ENCODE measurements at regions not wholly inside any gene's neighbourhood (a gene's known extent, or its start where the extent isn't known, plus 50 kb on each side); places are given as distances from the start of the nearest gene placed in this dataset.
"Not testable (repeated sequence)": the region's sequence is repeated elsewhere in the genome, so short reads cannot be mapped to it uniquely, and the experiment has no call there.

DNA sequence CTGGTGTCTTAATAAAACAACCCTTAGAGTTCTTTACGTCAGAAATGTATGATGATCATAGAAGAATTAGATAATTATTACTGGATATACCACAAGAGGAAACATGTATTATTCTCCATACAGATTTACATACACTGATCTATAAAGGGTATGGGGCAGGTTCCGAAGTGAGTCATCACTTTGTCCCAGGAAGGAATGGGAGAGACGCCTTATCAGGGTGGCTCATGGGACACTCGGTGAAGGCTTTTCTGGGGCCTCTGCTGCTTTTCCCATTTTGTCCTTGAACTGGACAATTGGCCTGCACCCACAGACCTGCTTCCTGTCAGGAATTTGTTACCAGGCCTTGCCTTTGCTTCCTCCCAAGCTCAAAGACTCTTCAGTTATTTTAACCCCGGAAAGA, 233.8 kb upstream of the RUNX1 start:
- no peak for DNase-seq (ENCODE audit: low read depth in 2 of 3, low spot score in 2 of 3)

DNA sequence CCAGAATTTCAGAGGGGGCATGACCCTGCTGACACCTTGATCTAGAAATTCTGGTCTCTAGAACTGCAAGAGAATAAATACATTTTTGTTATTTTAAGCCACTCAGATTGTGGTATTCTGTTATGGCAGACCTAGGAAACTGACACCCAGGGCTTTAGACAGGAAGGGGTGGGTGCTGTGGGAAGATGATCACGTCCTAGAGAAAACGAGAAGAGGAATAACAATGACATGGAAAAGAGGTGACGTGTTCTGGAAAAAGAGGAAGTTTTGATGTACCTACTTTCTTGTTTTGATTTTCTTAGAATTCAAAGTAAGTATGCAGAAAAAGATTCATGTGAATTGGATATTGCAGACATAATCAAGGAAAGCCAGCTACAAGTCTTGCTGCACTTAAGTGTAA, 232.9 kb upstream of the RUNX1 start:
- no peak for DNase-seq (ENCODE audit: low read depth in 2 of 3, low spot score in 2 of 3)

DNA sequence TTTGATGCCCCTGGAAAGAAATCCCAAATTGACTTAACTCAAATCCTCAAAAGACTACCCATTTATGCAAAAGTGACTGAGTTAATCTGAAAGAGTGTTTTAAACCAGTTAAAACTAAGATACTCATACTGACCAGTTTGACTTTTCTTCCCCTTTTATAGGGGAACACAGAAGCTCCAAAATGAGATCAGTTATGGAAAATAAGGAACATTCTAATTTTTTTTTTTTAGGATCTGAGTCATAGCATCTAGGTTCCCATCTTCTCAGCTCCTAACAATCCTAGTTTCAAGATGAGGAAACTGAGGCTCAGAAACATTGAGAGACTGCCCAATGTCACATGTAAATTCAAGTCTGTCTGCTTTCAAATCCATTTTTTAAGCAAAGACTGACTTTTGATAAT, 231.1 kb upstream of the RUNX1 start:
- no peak for DNase-seq (ENCODE audit: low read depth in 2 of 3, low spot score in 2 of 3)

DNA sequence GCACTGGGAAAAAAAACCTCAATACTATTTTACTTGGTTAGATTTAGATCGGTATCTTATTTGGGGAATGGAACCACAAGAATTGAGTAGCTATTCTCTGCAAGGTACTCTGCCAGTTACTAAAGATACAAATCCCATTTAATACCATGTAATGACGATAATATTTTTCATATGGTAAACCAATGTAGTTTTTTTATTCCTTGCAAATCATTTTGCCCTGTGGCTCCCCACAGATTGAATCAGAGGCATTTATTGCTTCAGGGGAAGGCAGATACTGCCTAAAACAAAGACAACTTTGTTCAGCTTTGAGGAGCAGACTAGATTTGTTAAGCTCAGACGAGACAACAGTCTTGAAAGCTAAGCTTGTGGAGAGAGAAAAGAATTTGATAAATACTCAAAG, 226.7 kb upstream of the RUNX1 start:
- DNase-seq (ENCODE audit: low read depth in 2 of 3, low spot score in 2 of 3): no peak

DNA sequence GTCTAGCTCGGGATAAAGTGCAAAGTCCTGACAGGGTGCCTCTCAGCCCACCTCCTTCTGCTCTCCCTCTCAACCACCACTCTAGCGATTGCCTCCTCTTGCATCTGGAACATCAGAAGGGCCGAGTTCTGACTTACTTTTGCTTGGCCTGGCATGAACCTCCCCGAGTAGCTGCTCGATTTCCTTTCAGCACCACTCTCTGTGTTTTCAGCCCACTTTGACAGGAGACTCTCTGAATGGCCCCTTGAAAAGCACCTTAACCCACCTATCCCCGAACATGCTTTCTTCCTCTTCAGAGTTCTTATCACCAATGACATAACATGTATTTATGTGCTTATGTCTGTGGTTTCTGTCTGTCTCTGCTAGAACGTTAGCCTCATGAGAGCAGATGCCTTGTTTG, 225.8 kb upstream of the RUNX1 start:
- DNase-seq (ENCODE audit: low read depth in 2 of 3, low spot score in 2 of 3): no peak

DNA sequence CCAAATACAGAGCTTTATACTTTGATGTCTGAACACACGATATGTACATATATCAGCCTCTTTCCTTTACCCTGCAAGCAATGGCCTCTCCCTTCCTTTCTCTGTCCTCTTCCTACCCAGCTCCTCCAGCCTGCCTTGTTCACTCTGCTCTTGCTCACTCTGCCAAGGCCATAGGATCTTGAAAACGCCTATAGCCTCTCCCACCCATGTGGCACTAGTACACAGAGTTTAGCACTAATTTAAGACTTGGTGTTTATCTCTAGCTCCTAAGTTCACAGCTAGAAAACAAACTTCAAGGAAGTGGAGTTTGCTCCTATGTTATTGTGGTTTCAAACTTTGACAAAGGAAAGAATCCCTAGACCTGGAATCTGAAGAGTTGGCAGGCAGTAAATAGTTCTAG, 225.0 kb upstream of the RUNX1 start:
- no peak for DNase-seq (ENCODE audit: low read depth in 2 of 3, low spot score in 2 of 3)

DNA sequence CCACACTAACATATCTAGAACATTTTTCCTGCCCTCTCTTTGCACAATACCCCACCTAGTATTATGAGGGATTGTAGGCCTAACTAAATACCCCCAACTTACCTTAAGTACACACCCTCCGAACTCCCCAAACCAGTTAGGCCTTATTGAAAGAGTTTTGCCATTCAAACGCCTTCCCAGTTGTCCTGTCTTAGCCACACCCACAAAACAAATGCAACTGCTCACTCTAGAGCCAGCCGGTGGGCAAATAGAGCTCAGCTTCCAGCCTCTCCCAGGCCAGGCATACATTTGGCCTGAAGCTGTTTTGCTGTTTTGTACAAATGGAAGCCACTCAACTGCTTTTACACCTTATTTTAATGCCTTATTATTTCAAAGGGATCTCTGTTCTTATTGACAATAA, 224.2 kb upstream of the RUNX1 start:
- no peak for DNase-seq (ENCODE audit: low read depth in 2 of 3, low spot score in 2 of 3)

DNA sequence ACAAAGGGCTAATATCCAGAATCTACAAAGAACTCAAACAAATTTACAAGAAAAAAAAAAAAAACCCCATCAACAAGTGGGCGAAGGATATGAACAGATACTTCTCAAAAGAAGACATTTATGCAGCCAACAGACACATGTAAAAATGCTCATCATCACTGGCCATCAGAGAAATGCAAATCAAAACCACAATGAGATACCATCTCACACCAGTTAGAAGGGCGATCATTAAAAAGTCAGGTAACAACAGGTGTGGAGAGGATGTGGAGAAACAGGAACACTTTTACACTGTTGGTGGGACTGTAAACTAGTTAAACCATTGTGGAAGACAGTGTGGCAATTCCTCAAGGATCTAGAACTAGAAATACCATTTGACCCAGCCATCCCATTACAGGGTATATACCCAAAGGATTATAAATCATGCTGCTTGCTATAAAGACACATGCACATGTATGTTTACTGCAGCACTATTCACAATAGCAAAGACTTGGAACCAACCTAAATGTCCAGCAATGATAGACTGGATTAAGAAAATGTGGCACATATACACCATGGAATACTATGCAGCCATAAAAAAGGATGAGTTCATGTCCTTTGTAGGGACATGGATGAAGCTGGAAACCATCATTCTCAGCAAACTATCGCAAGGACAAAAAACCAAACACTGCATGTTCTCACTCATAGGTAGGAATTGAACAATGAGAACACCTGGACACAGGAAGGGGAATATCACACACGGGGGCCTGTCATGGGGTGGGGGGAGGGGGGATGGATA, 222.4 kb upstream of the RUNX1 start:
- not testable (repeated sequence) for DNase-seq (ENCODE audit: low read depth in 2 of 3, low spot score in 2 of 3)

DNA sequence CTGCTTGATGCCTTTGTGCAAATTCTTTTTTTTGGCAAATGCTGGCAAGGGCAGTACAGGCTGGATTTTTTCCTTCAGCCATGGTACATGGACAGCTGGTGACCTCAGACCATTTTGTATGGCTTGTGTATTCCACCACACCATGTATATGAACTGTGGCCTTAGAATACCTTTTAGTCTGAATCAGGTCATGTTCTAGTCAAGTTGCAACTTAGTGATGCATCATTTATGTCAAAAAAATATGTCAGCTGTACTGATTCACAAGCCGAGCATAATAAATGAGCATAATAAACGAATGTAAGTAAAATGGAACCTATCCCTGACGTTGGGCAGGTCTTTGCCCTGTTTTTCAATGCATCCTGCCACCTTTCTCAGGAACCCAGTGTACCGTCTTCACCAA, 219.7 kb upstream of the RUNX1 start:
- DNase-seq (ENCODE audit: low read depth in 2 of 3, low spot score in 2 of 3): no peak

DNA sequence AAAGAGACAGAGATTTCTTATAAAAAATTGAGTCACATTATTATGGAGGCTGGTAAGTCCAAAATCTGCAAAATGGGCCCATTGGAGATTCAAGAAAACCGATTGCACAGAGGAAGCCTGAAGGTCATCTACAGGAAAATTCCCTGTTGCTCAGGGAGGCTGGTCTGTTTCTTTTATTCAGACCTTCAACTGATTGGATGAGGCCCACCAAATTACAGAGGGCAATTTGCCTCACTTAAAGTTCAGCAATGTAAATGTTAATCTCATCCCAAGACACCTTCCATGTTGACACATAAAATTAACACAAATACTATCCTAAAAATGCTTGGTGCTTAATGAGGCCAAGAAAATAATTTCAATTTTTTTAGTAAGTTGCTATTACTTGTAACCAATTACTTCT, 219.2 kb upstream of the RUNX1 start:
- no peak for DNase-seq (ENCODE audit: low read depth in 2 of 3, low spot score in 2 of 3)

DNA sequence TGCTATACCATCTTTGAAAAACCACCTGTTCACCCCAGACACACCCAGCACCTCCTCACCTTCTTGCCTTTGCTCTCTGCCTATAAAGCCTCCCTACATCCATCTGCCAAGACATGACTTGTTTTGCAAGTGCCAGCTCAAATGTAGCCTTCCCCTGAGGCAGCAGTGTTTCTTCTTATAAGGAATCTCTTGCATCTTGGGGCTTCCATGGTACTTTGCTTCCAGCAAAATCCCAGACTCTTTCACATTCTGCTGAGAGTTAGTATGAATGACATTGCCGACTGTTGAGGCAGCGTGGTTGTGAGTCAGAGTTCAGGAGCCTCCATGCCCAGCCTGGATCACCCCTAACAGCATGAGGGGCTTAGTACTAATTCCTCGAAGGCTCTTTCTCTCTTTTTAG, 217.4 kb upstream of the RUNX1 start:
- DNase-seq (ENCODE audit: low read depth in 2 of 3, low spot score in 2 of 3): no peak

DNA sequence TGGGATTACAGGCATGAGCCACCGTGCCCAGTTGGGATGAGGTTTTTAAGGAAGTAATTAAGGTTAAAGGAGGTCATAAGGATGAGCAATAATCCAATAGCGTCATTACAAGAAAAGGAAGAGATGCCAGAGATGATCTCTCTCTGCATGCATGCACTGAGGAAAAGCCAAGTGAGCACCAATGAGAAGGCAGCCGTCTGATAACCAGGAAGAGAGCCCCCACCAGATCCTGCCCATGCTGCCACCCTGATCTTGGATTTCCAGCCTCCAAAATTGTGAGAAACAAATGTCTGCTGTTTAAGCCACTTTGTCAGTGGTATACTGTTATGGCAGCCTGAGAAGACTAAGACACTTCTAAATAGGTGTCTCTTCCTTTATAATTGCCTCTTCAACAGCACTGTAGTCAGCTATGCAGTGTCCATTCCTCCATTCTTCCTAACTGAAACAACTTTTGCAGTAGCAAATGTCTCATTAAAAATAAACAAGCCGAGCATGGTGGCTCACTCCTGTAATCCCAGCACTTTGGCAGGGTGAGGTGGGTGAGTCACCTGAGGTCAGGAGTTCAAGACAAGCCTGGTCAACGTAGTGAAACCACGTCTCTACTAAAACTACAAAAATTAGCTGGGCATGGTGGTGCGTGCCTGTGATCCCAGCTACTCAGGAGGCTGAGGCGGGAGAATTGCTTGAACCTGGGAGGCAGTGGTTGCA, 216.2 kb upstream of the RUNX1 start:
- no peak for DNase-seq (ENCODE audit: low read depth in 2 of 3, low spot score in 2 of 3)

DNA sequence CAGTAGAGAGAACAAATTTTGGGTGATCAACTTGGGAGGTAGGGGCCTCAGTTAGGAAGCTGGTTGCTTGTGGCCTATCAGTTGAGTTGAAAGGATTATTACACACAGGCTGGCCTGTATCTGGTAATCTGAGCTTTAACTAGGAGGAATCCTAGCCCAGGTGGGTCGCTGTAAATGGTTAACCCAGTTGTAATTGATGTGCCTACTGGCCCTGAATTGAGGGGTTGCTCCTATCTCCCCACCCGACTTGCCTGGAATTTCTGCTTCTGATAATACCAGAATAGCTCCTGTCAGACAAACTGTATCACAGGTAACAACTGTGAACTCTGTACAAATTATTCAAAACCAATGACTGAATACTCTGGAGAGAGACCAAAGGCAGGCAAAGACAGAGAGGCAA, 210.4 kb upstream of the RUNX1 start:
- no peak for DNase-seq (ENCODE audit: low read depth in 2 of 3, low spot score in 2 of 3)

DNA sequence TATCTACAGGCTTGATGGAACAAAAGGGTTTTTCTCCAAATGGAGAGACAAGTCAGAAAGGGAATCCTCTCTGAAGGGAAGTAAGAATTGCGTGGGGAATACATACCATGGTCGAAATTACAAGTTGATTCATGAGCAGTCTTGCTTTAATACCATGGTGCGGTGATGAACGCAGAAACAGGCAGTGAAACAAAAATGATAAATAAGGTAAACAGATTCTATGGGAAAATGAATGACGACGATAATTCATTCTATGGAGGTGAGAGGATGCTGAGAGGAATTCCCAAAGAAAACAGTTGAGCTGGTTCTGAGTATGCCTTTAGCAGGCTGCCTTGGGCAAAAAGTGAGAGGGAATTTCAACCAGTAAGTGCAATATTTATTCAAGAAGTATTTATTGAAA, 209.4 kb upstream of the RUNX1 start:
- no peak for DNase-seq (ENCODE audit: low read depth in 2 of 3, low spot score in 2 of 3)

DNA sequence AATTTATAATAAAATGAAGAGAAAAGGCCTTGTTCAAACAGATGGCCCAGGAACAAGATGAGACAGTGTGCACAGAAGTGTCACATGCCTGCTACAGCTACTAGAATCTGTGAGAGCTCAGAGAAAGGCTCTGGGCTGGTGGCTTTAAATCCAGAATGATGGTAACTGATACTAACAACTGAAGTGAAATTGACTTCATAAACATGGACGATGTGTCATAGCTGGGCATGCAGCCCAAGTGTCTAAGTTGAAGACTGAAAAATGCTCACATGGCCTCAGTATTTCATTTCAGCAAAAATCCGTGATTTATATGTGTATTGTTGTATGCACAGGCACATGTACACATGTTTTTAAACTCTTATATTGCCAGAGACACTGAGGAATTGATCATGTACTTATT, 208.3 kb upstream of the RUNX1 start:
- no peak for DNase-seq (ENCODE audit: low read depth in 2 of 3, low spot score in 2 of 3)

DNA sequence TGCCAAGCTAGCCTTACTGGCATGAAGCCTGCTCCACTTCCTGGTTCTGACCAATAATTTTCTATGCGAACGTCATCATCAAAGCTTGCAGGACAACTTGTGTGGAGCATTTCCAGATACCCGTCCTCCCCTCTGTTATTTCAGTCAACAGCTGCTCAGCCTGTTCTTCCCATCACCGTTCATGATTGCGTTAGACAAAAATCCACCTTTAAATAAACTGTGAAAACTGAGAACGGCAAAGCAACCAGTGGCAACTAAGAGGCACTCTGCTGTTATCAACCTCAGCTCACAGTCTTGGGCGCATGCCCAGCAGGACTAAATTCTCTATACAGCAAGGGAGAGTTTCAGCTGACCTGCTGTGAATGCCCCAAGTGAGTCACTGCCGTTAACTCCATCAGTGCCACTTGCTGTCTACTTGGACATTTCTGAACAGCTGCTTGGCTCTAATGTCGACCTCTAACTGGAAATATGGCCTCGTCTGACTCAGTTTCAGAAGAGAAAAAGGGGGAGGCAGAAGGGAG, 207.4 kb upstream of the RUNX1 start:
- DNase-seq (ENCODE audit: low read depth in 2 of 3, low spot score in 2 of 3): no peak

DNA sequence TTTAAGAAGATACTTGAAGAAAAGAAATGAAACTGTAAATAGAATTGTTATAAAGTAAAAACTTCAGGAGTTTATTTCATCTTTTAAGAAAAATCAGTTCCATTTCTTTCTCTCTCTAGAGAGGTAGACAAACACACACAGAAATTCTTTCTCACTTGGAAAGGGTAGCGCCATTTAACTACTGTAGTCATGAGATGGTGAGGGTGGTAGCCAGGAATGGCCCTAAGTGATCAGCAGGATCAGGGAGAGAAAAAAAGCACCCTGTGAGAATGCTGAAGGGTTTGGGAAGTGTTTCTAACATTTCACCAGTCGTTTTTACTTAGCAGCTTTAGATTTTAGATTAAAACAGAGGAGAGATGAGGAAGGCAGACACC, 205.7 kb upstream of the RUNX1 start:
- DNase-seq (ENCODE audit: low read depth in 2 of 3, low spot score in 2 of 3): no peak

DNA sequence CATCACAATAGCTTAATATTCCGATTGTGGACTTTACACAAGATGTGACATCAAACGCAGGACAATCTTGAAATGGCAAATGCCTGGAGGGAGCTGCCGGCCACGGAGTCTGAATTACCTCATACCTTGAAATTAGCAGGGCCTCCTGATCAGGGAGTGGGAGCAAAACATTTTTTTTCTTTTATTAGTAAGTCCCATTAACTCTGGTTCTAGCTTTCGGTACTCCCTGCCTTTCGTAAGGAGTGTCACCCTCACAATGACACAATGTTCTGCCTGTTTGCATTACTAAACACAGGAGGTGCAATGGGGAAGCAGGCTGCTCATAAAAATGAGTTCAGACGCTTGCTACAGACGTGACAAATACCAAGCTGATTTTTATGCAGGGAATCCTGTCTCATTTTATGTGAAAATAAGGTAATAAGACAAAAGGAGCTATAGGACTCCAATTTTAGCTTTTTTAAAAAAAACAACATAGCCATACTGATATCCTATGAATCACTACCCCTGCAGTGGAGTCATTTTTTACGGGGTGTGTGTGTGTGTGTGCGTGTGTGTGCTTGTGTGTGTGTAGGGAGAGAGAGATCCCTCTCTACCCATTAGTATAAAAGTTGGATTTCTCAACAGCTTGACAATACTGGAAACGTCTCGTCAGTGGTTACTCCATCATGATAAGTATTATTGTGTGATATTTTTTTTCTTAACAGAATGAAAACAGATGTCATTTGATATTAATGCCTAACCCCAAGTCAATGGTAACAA, 205.1 kb upstream of the RUNX1 start:
- DNase-seq (ENCODE audit: low read depth in 2 of 3, low spot score in 2 of 3): no peak

DNA sequence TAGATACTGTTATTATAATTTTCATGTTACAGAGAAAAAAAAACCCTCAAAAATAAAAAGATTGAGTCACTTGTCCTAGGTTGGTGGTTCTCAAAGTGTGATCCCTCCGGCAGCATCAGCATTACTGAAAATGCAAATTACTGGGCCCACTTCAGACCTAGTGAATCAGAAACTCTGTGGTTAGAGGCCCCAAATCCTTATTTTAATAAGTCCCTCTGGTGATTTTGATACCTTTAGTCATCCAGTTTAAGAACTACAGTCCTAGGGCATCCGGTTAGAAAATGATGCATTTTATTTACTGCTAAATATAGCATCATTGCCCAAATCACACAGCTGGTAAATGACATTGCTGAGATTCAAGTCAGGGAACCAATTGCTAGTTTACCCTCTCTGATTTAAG, 203.7 kb upstream of the RUNX1 start:
- no peak for DNase-seq (ENCODE audit: low read depth in 2 of 3, low spot score in 2 of 3)

DNA sequence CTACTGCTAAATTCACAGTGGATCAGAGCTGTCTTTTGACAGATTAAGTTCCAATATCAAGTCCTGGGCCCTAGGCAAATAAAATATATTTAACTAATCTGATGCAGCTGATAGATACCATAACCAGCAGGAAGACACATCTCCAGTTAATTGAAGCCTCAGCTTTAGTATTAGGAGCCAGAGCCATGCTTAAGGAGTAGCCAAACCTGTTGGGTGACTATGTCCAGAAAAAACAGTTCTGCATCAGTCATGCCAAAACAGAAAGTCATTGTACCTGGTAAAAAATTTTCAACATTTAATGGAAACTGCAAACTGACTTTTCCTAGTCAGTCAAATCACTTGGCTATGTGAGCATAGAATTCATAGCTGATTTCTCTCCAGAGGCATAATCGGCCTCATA, 200.5 kb upstream of the RUNX1 start:
- no peak for DNase-seq (ENCODE audit: low read depth in 2 of 3, low spot score in 2 of 3)

DNA sequence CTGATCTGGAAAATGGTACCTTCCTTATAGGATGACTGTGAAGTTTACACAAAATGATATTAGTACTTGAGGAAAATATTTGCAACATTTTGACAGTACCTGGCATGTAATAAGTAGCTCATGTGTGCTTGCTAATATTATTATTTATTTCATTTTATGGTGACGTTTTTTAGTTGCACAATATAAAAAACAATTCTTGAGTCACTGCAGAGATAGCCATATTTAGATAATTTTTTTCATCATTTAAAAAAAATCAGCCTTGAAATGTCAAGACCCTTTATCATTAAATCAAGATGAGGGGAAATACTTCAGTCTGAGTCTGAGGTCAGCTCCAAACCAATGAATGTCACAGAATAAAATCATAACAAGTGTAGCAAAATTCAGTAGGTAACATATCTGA, 196.8 kb upstream of the RUNX1 start:
- DNase-seq (ENCODE audit: low read depth in 2 of 3, low spot score in 2 of 3): no peak

DNA sequence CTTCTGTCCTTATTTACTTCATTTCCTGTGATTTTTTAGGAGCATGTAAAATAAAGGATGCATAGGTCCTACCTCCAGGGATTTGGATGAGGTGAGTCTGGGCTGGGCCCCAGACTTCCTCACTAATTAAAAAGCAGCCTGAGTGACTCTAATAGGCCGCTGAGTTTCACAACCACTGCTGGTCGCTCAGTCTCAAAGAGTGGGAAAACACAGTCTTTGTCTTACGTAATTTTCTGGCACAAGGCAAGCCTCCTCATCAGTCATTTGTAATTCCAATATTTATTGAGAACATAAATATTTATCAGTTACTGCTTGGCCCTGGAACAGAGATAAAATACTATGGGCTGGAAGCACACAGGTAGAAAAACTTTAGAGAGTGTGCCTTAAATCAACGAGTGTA, 195.4 kb upstream of the RUNX1 start:
- DNase-seq (ENCODE audit: low read depth in 2 of 3, low spot score in 2 of 3): no peak

All from activated CD8-positive, alpha-beta memory T cell treated with anti-CD3 and anti-CD28 coated beads for 48 hours (primary cell).